ENCODE measurements at regions not wholly inside any gene's neighbourhood (a gene's known extent, or its start where the extent isn't known, plus 50 kb on each side); places are given as distances from the start of the nearest gene placed in this dataset.

DNA sequence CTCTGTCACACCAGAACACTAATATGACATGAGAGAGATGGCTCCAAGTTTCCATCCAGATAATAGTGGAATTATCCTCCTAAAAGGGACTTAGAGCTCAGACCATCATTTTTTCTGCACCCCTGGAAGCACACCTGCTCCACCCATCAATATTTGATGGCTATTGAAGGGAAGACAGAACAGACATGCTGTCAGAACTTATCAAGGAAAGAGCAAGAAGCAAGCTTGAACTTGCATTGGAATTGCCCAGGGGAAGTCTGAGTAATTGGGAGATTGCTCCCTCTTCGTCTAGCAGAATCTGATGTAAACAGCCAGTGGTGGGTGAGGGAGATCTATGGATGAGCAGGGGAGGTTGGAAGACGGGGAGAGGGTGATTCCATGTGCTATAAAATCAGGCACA, 874.4 kb upstream of the TENM4 start:
- no peak overlapping the region for H3K4me3 Mint-ChIP-seq (ENCODE audit: low read depth)
- H3K27ac Mint-ChIP-seq = no peak overlapping the region
- peaks cover 2% of the 10 kb centered on the region for H3K4me1 Mint-ChIP-seq (ENCODE audit: low read depth)
- H3K9me3 Mint-ChIP-seq (ENCODE audit: low read depth) = no peaks in the 10 kb centered on the region
- TF ChIP-seq CTCF (IDR thresholded peaks at IDR 0.05; ENCODE audit: unreplicated experiment) = no peak
- H3K36me3 Mint-ChIP-seq (ENCODE audit: insufficient read depth) = no peaks in the 10 kb centered on the region
- no peak for DNase-seq (ENCODE audit: low spot score, unreplicated experiment)
- no peaks in the 10 kb centered on the region for H3K27me3 Mint-ChIP-seq

DNA sequence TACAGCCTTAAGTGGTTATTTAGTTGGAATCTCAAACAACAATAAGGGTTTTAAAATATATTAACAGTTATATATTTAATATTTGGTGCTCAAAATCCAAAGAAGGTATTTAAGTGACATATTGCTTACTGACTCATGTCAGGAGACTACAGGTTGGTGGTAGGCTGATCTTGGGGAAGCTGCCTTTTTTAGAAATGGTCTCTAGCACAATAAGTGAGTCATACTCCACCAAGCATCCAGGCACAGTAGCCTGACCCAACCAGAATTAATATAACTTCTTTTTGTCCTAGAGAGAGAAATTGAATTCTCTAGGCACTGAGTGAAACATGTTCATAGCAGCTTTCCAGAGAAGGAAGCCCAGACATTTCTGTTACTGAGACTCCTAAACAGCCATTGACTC, 868.5 kb upstream of the TENM4 start:
- peaks cover 12% of the 10 kb centered on the region for H3K9me3 Mint-ChIP-seq (ENCODE audit: low read depth)
- no peak for DNase-seq (ENCODE audit: low spot score, unreplicated experiment)
- H3K36me3 Mint-ChIP-seq (ENCODE audit: insufficient read depth) = no peaks in the 10 kb centered on the region
- H3K4me3 Mint-ChIP-seq (ENCODE audit: low read depth) = no peak overlapping the region
- H3K4me1 Mint-ChIP-seq (ENCODE audit: low read depth) = no peaks in the 10 kb centered on the region
- H3K27me3 Mint-ChIP-seq = no peaks in the 10 kb centered on the region
- H3K27ac Mint-ChIP-seq = no peak overlapping the region
- no peak for TF ChIP-seq CTCF (IDR thresholded peaks at IDR 0.05; ENCODE audit: unreplicated experiment)

DNA sequence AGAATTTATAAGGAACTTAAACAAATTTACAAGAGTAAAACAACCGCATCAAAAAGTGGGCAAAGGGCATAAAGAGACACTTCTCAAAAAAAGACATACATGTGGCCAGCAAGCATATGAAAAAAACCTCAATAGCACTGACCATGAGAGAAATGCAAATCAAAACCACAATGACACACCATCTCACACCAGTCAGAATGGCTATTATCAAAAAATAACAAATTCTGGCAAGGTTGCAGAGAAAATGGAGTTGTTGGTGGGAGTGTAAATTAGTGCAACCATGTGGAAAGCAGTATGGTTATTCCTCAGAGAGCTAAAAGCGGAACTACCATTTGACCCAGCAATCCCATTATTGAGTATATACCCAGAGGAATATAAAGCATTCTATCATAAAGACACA, 866.8 kb upstream of the TENM4 start:
- Mint-ChIP-seq H3K36me3 (ENCODE audit: insufficient read depth) (peaks cover 5% of the 10 kb centered on the region), H3K4me3 (ENCODE audit: low read depth) (no peak overlapping the region), H3K27me3 (no peaks in the 10 kb centered on the region), H3K27ac (no peak overlapping the region), H3K9me3 (ENCODE audit: low read depth) (peaks cover 22% of the 10 kb centered on the region), H3K4me1 (ENCODE audit: low read depth) (no peaks in the 10 kb centered on the region)
- TF ChIP-seq CTCF (IDR thresholded peaks at IDR 0.05; ENCODE audit: unreplicated experiment) = no peak
- DNase-seq (ENCODE audit: low spot score, unreplicated experiment) = no peak

- Mint-ChIP-seq H3K4me3 (ENCODE audit: low read depth) (no peak overlapping the region), H3K4me1 (ENCODE audit: low read depth) (no peaks in the 10 kb centered on the region), H3K36me3 (ENCODE audit: insufficient read depth) (peaks cover 4% of the 10 kb centered on the region), H3K27me3 (no peaks in the 10 kb centered on the region), H3K27ac (no peak overlapping the region), H3K9me3 (ENCODE audit: low read depth) (peaks cover 6% of the 10 kb centered on the region)
- TF ChIP-seq CTCF (IDR thresholded peaks at IDR 0.05; ENCODE audit: unreplicated experiment) = no peak
- no peak for DNase-seq (ENCODE audit: low spot score, unreplicated experiment)
Observed at GRCh38 chr11:80297858-80298632, 857.2 kb upstream of the TENM4 start.

GRCh38 chr11:80293293-80293692, 852.5 kb upstream of the TENM4 start:
- Mint-ChIP-seq H3K4me1 (ENCODE audit: low read depth) (no peaks in the 10 kb centered on the region), H3K36me3 (ENCODE audit: insufficient read depth) (no peaks in the 10 kb centered on the region), H3K27ac (no peak overlapping the region), H3K4me3 (ENCODE audit: low read depth) (no peak overlapping the region), H3K9me3 (ENCODE audit: low read depth) (peaks cover 6% of the 10 kb centered on the region), H3K27me3 (no peaks in the 10 kb centered on the region)
- TF ChIP-seq CTCF (IDR thresholded peaks at IDR 0.05; ENCODE audit: unreplicated experiment) = no peak
- DNase-seq (ENCODE audit: low spot score, unreplicated experiment) = no peak

Measured in progenitor cell of endocrine pancreas (in vitro differentiated cells).